ENCODE measurements at regions not wholly inside any gene's neighbourhood (a gene's known extent, or its start where the extent isn't known, plus 50 kb on each side); places are given as distances from the start of the nearest gene placed in this dataset.

GRCh38 chr5:153086486-153086885 lies 404.0 kb upstream of the GRIA1 start:
- TF ChIP-seq CTCF (tag by site-specific recombination; IDR thresholded peaks at IDR 0.05) (no peak), SP2 (tag by site-specific recombination; IDR thresholded peaks at IDR 0.05) (no peak), ZNF704 (tag by site-specific recombination; IDR thresholded peaks at IDR 0.05) (no peak), ZNF423 (tag by site-specific recombination; IDR thresholded peaks at IDR 0.05) (no peak), ZNF157 (tag by site-specific recombination; IDR thresholded peaks at IDR 0.05) (no peak), HOXA7 (CRISPR knock-in tag; IDR thresholded peaks at IDR 0.05; ENCODE audit: borderline replicate concordance) (no peak), ZNF660 (tag by site-specific recombination; IDR thresholded peaks at IDR 0.05) (no peak), ZNF2 (tag by site-specific recombination; IDR thresholded peaks at IDR 0.05) (no peak), ZNF549 (tag by site-specific recombination; IDR thresholded peaks at IDR 0.05) (no peak), ZNF521 (tag by site-specific recombination; IDR thresholded peaks at IDR 0.05) (no peak), ZBTB21 (tag by site-specific recombination; IDR thresholded peaks at IDR 0.05) (no peak)
